Endodermal cell (in vitro differentiated cells): ENCODE measurements at regions not wholly inside any gene's neighbourhood (a gene's known extent, or its start where the extent isn't known, plus 50 kb on each side); places are given as distances from the start of the nearest gene placed in this dataset.

Experiments used
- DNase-seq: peaks from one replicate; pipeline ENCODE4 v3.0.0-alpha.2; 2017
- H3K27ac ChIP-seq: 2 replicates; pipeline ENCODE4 v1.5.1; 2013; ENCODE audit warnings: mild to moderate bottlenecking, low read depth, low read length, moderate library complexity
- H3K27me3 ChIP-seq: 2 replicates; pipeline ENCODE4 v1.6.1; 2013; ENCODE audit warnings: mild to moderate bottlenecking, low read length, moderate library complexity; ENCODE audit not compliant: insufficient read depth, control insufficient read depth, poor library complexity, severe bottlenecking
- H3K36me3 ChIP-seq: 2 replicates; pipeline ENCODE4 v1.7.0; 2013; ENCODE audit warnings: mild to moderate bottlenecking, low read length, moderate library complexity; ENCODE audit not compliant: control insufficient read depth, insufficient read depth
- H3K4me1 ChIP-seq: one replicate; pipeline ENCODE4 v1.7.0; 2013; ENCODE audit warnings: low read length; ENCODE audit not compliant: control insufficient read depth, insufficient read depth
- H3K4me3 ChIP-seq: 2 replicates; pipeline ENCODE4 v1.5.1; 2013; ENCODE audit warnings: mild to moderate bottlenecking, low read length, moderate library complexity
- H3K9ac ChIP-seq: 2 replicates; pipeline ENCODE4 v1.6.1; 2013; ENCODE audit warnings: mild to moderate bottlenecking, low read length, moderate library complexity; ENCODE audit not compliant: poor library complexity, severe bottlenecking; ENCODE audit errors: extremely low read depth
- H3K9me3 ChIP-seq: 2 replicates; pipeline ENCODE4 v1.6.1; 2013; ENCODE audit warnings: mild to moderate bottlenecking, low read length, moderate library complexity; ENCODE audit not compliant: control insufficient read depth
- H3K27ac Mint-ChIP-seq: 2 replicates; pipeline ENCODE4 v1.8.0; 2020; ENCODE audit warnings: mixed read lengths
- H3K27me3 Mint-ChIP-seq: 2 replicates; pipeline ENCODE4 v1.8.0; 2021; ENCODE audit warnings: mild to moderate bottlenecking, mixed read lengths; ENCODE audit not compliant: insufficient read depth
- H3K36me3 Mint-ChIP-seq: 2 replicates; pipeline ENCODE4 v1.8.0; 2020; ENCODE audit warnings: low read depth, mixed read lengths
- H3K4me1 Mint-ChIP-seq: 2 replicates; pipeline ENCODE4 v1.8.0; 2020; ENCODE audit warnings: mixed read lengths
- H3K4me3 Mint-ChIP-seq: 2 replicates; pipeline ENCODE4 v1.8.0; 2020; ENCODE audit warnings: mild to moderate bottlenecking, moderate library complexity, mixed read lengths
- H3K9me3 Mint-ChIP-seq: 2 replicates; pipeline ENCODE4 v1.8.0; 2020; ENCODE audit warnings: mild to moderate bottlenecking, mixed read lengths
- CTCF ChIP-seq: fragments of 200-600 bp; sonication (generic); conservative IDR thresholded peaks from 2 replicates; pipeline ENCODE4 v1.5.0; 2021; ENCODE audit warnings: antibody characterized with exemption, mild to moderate bottlenecking
- WGBS, 2 experiments: methylation state at CpG; one replicate each; pipeline versions ENCODE4 v1.1.5 to v1.1.7; 2013; ENCODE audit warnings: missing lambda C conversion rate in 2 of 2, mixed read lengths in 1 of 2; ENCODE audit not compliant: insufficient coverage in 1 of 2, insufficient read length in 1 of 2; 5-methylcytosine and 5-hydroxymethylcytosine counted together

GRCh38 chr10:108031505-108031904 lies 867.0 kb upstream of the SORCS1 start:
- peaks cover 6% of the 10 kb centered on the region for H3K9me3 ChIP-seq
- no peaks in the 10 kb centered on the region for H3K36me3 Mint-ChIP-seq
- H3K27ac ChIP-seq: no peak overlapping the region
- DNase-seq: no peak
- no peak overlapping the region for H3K4me3 Mint-ChIP-seq
- H3K4me1 ChIP-seq: no peaks in the 10 kb centered on the region
- H3K4me1 Mint-ChIP-seq: no peaks in the 10 kb centered on the region
- H3K9me3 Mint-ChIP-seq: peaks cover 13% of the 10 kb centered on the region
- no peak for TF ChIP-seq CTCF
- H3K4me3 ChIP-seq: no peak overlapping the region
- H3K36me3 ChIP-seq: no peaks in the 10 kb centered on the region
- no peaks in the 10 kb centered on the region for H3K27me3 Mint-ChIP-seq
- no peaks in the 10 kb centered on the region for H3K27me3 ChIP-seq
- no peak overlapping the region for H3K27ac Mint-ChIP-seq
- WGBS, 2 experiments: 100% methylated on average over 1 of the region's 1 CpG; no CpG with 5 or more reads in 1 of the 2 experiments
- no peak overlapping the region for H3K9ac ChIP-seq

GRCh38 chr10:108014902-108015177 lies 850.3 kb upstream of the SORCS1 start:
- no peak for TF ChIP-seq CTCF
- Mint-ChIP-seq H3K4me3 (no peak overlapping the region), H3K36me3 (no peaks in the 10 kb centered on the region), H3K27ac (no peak overlapping the region), H3K9me3 (peaks cover 4% of the 10 kb centered on the region), H3K27me3 (no peaks in the 10 kb centered on the region), H3K4me1 (no peaks in the 10 kb centered on the region)
- no peaks in the 10 kb centered on the region for H3K4me1 ChIP-seq
- no peak overlapping the region for H3K27ac ChIP-seq
- no peak overlapping the region for H3K4me3 ChIP-seq
- H3K27me3 ChIP-seq: no peaks in the 10 kb centered on the region
- DNase-seq: no peak
- 100% methylated on average over 1 of the region's 1 CpG; no CpG with 5 or more reads in 1 of the 2 experiments for WGBS, 2 experiments
- H3K36me3 ChIP-seq: no peaks in the 10 kb centered on the region
- H3K9ac ChIP-seq: no peak overlapping the region
- H3K9me3 ChIP-seq: peaks cover 7% of the 10 kb centered on the region

GRCh38 chr10:108014145-108014901 lies 849.8 kb upstream of the SORCS1 start:
- Mint-ChIP-seq H3K36me3 (no peaks in the 10 kb centered on the region), H3K4me3 (no peak overlapping the region), H3K27ac (no peak overlapping the region), H3K9me3 (peaks cover 8% of the 10 kb centered on the region), H3K4me1 (no peaks in the 10 kb centered on the region), H3K27me3 (no peaks in the 10 kb centered on the region)
- Histone ChIP-seq H3K27me3 (no peaks in the 10 kb centered on the region), H3K4me1 (no peaks in the 10 kb centered on the region), H3K27ac (no peak overlapping the region), H3K36me3 (no peaks in the 10 kb centered on the region), H3K4me3 (no peak overlapping the region), H3K9ac (no peak overlapping the region), H3K9me3 (peaks cover 7% of the 10 kb centered on the region)
- TF ChIP-seq CTCF: no peak
- no peak for DNase-seq
- 92 to 93% methylated on average over 2 to 4 of the region's 4 CpGs for WGBS, 2 experiments
